GM19395 (cell line): ENCODE measurements at regions not wholly inside any gene's neighbourhood (a gene's known extent, or its start where the extent isn't known, plus 50 kb on each side); places are given as distances from the start of the nearest gene placed in this dataset.
"Not testable (repeated sequence)": the region's sequence is repeated elsewhere in the genome, so short reads cannot be mapped to it uniquely, and the experiment has no call there.

Experiments
- ATAC-seq: cut with Tn5 transposase; IDR thresholded peaks from one replicate; pipeline ENCODE4 v1.9.1; 2021; ENCODE audit warnings: mild to moderate bottlenecking, moderate library complexity; ENCODE audit not compliant: unreplicated experiment

DNA sequence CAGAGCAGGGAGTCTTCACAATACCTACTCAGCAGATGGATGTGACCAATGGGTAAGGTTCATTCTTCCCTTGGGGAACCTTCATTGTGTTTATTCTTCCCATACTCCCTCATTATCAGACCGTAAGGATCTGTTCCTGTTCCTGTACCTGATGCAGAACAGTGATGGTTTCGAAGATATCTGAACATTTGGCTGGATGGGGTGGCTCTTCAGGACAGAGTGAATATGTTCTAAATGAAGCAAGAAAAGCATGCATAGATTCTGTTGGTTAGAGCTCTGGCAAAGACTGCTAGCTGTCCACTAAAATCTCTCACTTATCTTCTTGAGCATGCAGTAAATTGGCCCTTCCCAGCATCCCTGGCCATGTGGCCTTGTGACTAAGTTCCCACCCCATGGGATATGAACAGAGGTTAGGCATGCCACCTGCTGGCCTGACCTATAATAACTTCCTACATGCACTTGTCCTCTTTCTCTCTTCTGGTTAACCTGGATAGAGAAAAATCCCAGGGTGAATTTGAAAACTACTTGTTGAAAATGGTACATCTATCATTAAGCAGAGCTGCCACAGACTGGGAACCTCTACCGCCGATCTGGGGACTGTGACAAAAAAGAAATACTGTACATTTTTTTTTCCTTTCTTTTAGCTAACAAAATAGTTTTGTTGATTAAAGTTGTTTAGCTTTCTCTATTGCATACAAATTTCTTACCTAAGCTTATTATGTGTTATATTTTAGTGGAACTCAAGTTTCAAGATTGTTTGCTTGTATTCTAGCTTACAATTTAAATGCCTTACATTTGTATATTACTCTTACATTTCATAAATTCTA, 60.0 kb upstream of the BANK1 start:
- ATAC-seq = peak; percentile 95

DNA sequence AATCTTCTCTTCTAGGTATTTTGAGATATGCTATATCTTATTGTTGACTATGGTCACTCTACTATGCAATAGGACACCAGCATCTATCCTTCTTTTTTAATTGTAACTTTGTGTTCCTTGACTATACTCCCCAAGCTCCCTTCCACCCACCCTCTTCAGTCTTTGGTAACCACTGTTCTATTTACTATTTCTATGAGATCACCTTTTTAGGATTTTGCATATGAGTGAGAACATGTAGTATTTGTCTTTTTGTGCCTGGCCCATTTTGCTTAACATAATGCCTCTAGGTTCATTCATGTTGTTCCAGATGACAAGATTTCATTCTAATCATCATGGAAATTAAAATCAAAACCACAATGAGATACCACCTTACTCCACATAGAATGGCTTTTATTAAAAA, 63.3 kb upstream of the BANK1 start:
- ATAC-seq = no peak

DNA sequence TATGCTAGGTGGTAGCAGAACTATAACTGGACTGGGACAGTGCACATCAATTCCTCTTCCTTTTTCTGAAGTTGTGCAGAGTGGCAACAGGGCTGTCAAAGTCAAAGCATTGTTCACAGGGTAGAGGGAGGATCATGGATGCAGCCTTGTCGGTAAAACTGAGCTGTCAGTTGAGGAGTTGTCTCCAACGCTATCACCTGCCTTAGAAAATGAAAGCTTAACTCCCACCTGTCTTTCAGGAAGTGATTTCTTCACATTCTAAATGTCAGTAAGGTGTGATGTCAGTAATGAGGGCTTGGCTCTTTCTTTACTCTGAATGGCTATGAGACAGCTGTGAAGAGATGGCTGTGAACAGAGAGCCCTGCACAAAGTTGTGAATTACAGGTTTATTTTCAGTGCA, 66.4 kb upstream of the BANK1 start:
- no peak for ATAC-seq

DNA sequence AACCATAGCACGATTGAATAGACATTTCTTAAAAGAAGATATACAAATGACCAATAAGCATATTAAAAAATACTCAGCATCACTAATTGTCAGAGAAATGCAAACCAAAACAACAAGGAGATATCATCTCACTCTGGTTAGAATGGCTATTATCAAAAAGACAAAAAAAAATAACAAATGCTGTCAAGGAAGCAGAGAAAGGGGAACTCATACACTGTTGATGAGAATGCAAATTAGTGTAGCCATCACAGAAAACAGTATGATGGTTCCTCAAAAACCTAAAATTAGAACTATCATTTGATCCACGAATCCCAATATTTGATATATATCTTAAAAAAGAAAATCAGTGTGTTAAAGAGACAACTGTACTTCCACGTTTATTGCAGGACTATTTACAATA, 71.7 kb upstream of the BANK1 start:
- no peak for ATAC-seq

DNA sequence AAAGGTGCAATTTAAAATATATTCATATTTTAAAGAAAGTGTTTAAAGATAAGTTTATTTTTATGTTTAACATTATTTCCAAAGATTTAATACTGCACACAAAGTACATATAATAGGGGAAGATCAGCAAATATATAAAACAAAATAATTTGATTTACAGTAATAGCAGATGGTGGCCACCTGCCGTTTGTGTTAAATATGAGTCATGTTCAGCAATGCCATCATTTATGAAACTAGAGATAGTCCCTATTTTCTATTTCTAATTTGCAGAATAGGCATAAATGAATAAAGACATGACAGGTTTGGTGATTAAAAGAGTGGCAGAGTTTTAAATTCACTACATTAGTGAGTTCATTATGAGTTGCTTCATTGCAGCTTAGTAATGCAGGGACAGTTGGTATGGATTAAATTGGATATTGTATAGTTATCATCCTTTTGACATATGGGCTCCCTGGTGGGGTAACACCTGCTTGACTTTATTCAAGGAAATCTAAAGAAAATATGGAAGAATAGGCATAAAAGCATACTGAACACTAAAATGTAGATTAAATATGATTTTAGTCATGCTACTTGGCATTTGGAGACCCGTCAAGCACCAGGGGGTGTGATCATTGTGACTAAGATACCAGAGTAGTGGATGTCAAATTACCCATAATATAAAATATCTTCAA, 78.8 kb upstream of the BANK1 start:
- ATAC-seq = no peak

DNA sequence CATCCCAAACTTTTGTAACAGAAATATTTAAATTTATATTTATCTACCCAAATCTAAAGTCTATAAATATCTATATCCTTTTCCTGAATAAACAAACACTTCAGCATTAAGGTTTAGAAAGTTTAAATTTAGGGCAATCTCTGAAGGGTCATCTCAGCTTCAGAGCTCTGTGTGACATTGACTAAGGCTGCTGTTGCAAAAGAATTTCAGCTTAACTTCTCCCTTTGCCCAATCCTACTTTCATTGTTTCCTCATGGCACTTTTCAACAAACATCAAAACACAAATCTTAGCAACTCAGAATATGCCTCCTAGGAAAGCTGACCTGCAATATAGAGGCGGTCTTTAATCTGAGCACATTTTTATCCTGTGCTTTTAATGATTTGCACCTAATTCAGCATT, 79.7 kb upstream of the BANK1 start:
- no peak for ATAC-seq

DNA sequence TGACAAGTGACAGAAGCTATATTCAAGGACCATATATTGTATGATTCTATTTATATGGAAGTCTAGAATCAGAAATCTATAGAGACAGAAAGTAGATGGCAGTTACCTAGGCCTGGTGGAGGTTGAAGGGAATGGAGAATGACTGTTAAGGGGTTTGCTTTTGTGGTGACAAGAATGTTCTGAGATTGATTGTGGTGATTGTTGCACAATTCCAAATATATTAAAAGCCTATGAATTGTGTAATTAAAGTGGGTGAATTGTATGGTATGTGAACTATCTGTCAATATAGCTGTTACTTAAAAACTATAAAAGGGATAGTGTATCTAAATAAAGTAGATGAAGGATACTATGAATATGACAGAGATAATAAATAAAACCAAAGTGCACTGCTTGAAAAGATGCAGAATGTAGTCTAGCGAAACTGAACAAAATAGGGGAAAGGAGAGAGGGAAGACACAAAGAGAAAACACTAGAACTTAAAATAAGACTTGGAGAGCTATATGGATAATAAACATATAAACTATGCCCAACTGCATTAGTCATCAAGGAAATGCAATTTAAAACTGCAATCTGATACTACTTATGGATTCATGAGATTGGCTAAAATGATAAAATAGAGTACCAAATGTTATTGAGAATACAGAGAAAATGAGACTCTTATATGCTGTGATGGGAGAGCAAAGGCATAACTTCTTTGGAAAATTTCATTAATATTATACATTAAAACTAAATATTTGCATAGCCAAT, 82.1 kb upstream of the BANK1 start:
- no peak for ATAC-seq

DNA sequence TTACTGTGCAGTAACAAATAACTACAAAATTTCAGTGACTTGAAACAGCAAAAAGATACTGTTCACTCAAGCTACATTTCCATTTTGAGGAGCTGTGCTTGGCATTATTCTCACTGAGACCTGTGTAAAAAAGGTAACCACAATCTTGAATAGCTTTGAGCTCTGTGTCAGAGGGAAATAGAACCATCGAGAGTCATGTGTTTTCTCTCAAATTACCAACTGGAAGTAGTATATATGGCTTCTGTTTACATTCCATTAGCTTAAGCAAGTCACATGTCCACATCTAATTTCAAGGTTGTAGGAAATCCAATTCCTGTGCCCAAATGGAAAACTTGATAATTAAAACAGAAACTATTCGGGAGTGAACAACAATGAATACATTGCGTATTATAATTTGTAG, 82.9 kb upstream of the BANK1 start:
- ATAC-seq = no peak

DNA sequence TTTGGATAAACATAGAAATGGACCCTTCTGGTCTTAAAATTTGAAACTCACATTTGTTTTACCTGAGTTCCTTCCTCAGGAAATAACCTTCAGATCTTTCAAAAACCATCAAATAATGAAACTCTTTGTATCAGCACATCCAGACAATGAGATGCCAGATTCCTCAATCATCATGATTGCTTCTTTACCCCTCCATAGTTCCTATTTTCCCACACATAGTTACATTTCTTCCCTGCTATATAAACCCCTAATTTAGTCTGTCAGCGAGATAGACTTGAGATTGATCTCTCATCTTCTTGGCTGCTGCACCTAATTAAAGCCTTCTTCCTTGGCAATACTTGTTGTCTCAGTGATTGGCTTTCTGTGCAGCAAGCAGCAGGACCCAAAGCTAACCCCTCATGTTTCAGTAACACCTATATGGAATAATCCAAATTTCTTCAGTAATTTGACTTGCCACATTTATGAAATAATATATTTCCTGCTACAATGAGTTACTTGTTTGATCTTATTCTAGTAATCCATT, 83.9 kb upstream of the BANK1 start:
- ATAC-seq = no peak

DNA sequence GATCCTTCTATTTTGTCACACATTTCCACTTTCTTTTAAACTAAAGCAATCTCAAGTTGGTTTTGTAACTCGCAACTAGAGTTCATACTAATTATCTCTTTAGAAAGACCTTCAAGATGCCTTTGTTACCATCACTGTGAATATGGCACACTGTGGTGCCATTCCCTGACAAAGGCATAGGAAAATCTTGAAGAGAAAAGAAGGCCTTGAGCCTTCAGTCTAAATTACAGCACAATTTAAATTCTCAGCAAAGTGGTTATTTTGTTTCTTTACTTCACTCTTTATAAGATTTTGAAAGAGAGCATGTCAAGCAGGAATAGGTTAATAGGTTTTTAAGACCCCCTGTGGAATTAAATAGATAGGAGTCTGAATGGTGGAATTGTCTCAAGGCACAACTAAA, 89.0 kb upstream of the BANK1 start:
- ATAC-seq = no peak

DNA sequence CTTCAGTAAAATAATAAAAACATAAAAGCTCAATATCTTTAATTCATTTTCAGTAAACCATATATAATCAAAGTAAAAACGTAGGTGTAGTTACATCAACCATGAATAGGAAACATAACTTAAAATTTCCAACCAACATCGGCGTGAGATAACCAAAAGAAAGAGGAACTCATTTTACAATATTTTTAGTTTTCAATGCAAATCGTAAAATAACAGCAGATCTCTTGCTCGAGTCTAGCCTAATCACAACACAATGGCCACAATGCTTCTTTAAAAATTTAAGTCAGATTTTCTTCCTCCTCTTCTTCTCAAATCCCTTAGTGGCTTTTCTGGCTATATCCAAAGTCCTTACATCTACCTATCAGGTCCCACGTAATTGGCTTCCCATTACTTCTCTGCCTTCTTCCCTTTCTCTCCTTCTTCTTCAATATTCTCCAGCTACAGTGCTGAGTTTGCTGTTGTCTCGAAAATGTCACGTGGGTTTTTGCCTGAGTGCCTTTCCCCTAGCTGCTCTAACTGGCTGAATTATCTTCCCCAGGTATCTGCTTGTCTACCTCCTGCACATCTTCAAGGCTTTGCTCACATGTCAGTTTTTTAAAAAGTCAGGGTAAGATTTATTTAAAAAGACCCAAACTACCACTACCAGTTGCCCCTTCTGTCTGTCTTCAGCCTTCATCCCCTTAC, 90.9 kb upstream of the BANK1 start:
- ATAC-seq = no peak

DNA sequence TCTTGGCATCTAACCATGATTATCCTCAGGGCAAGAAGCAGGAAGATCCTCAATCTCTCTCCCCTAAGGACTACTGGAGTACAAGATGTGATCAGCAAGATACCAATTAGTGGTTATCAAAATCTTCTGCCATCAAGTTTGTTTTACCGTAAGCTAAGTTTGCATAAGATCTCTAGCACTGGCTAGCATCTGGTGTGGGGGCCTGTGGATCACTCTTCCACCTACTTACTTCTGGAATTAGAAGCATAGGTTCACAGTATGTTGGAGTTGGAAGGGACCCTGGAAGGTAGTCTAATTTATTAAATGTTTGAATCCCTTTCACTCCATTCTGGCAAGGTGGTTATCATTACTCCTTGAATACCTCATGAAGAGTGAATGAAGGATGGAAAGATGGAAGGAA, 93.3 kb upstream of the BANK1 start:
- no peak for ATAC-seq

DNA sequence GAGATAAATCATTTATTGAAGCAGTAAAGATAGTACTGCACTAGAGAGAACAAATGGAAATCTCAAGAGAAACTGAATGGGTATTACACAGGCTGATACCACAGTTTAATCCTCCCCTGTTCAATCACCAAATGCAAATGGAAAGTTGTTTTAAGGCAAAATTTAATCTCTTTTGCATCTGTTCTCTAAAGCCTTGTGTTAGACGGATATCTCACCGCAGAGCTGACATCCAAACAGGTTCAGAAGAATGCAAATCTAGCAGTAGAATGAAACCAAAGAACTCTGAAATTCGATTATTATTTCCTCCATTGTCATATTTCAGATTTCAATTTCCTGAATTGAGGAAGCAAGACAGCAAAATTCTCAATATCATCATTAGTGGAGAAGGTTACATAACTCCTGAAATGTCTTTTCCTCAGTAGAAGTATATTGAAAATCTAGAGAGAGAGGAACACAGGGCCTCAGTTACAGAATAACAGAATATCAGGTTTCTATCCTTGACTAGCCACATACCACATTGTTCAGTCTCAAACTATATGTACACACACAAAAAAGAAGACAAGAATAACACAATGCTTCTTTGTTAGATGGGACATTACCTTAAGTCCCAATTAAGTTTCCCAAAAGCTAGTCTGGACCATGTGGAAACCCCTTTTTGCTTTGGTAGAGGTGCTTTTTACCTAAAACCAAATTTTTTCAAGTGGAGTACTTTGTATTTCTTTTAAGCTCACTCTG, 94.1 kb upstream of the BANK1 start:
- ATAC-seq = no peak

DNA sequence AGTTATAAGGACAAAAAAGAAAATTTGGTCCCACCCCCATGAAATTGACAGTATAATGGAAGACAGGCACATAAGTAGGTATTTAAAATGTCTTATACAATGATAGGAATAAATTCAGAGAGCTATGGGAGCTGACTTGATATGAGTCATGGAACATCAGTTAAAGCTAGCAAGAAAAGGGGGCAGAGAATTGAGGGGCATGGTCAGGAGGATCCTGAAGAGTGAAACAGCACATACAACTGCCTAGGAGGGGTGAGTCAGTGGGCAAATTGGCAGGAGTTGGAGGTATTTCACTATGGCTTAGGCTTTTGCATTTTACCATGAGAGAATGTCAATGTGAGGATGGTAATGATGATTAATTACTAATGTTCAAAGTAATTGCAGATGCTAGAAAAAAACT, 95.4 kb upstream of the BANK1 start:
- no peak for ATAC-seq

DNA sequence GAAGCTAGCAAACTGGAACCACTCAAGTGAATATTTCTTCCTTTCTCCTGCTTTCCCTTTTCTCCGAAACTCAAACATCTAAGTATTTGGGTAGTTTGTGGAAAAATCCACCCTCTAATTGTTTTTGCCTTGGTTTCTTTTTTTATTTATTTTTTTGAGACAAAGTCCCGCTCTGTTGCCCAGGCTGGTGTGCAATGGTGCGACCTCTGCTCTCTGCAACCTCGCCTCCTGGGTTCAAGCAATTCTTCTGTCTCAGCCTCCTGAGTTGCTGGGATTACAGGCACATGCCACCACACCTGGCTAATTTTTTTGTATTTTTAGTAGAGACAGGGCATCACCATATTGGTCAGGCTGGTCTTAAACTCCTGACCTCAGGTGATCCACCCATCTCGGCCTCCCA, 96.1 kb upstream of the BANK1 start:
- ATAC-seq = not testable (repeated sequence)

DNA sequence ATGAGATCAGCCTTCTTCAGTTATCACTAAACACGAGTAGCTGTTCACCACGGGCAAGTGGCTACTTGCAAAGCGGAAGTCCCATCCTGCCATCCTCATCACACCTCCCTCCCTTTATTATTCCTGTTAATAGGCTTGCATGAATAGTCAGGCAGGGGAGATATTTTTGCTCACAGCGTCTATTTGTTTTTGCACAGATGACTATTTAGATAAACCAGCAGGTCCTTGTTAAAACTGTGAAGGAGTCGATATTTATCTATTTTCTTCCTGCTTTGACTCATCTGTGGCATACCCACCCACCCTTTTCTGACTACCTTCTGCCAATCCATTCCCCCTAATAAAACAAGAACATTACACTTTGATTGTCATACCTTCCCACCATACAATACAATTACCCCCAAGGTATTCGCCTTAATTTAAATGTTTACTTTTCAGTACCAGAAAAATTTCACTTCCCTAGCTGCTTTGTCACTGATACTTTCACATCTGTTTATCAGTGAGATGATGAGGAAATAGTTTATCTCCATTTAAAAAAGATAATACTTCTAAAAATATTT, 96.6 kb upstream of the BANK1 start:
- ATAC-seq = peak; percentile 87

DNA sequence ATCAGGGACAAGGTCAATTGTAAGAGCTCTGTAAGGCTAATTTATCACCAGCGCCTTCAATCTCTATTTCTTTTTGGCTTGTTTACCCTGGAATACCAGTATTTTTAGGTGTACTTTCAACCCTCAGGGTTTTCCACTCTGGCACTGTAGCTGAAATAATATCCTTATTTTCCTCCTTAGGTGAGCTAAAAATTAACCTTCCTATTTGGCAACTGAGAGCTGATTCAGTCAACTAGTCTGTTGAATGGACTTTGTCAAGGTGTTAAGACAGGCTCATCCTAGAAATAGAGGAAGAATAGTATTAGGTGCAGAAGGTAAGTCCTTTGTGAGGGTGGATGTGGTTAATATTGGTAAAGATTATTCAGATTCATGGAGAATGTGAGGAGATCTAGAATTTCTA, 101.3 kb upstream of the BANK1 start:
- no peak for ATAC-seq

DNA sequence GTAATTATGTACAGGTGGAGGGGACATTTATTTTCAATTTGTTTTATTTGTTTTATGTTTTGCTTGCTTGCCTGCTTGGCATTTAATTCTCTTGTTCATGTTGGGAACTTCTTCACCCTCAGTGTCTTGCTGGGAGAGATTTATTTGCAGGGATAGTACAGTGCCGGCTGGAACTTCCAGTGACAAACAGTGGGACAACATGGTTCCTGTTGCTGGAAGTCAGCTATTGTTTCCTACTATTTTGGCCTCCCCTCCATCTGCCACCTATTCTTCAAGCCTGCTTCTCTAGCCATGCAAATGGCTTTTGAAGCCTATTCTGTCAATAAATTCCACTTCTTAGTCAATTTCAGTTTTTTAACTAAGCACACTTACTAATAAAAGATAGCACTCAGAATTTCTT, 105.4 kb upstream of the BANK1 start:
- no peak for ATAC-seq

DNA sequence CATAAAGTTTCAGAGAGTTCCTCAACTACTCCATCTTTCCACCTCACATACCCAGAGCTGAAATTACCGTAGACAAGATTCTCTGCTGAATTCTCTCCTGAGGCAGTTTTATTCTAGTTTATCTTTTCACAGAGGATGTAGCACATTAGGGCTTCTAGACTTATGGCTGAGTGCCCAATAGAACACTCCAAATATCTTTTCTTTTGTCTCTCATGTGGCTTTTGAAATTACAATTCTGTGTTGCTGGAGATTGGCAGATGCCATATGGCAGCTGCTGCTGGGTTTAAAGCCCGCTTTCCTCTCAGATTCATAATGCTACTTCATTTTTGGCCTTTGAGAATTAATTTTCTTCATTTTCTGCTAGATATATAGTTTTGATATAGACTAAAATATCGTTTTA, 107.6 kb upstream of the BANK1 start:
- no peak for ATAC-seq

DNA sequence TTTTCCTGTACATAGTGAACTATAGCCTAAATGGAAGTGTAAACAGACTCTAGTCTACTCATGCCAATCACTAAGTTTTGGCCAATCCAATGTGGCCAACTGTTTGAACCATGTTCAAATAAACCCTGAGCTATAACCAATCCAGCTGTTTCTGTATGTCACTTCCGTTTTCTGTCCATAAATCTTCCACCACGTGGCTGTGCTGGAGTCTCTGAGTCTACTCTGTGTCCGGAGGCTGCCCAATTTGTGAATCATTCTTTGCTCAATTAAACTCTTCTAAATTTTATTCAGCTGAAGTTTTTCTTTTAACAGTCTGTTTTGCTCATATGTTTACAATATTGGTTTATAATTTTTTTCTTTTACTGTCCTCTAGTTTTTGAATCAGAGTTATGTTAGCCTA, 112.3 kb upstream of the BANK1 start:
- ATAC-seq = no peak
